ENCODE measurements at regions not wholly inside any gene's neighbourhood (a gene's known extent, or its start where the extent isn't known, plus 50 kb on each side); places are given as distances from the start of the nearest gene placed in this dataset.

DNA sequence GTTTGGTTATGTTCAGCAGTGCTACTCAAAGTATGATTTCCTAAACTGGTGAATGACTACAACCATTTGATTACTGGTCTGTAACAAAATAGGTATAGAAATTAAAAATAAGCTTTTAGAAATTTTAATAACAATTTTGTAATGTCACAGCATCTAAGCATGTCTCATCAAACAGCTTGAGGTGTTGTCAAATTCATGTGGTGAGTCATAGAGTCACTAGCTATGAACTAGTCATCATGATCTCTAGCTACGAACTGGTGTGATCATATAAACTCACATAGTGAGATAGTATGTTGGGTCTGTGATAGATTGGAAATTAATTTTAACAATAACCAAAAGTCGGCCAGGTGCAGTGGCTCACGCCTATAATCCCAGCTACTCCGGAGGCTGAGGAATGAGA lies 213.9 kb upstream of the RBMS3 start:
- H3K27ac Mint-ChIP-seq = no peak overlapping the region
- H3K36me3 Mint-ChIP-seq = peaks cover 0 to 3% (median 0%) of the 10 kb centered on the region in 3 donors
- no peak overlapping the region for H3K4me3 Mint-ChIP-seq
- H3K9me3 Mint-ChIP-seq = peaks cover 0 to 19% (median 6%) of the 10 kb centered on the region in 6 donors
- H3K4me1 Mint-ChIP-seq = no peaks in the 10 kb centered on the region
- peaks cover 0 to 1% (median 0%) of the 10 kb centered on the region in 3 donors for H3K27me3 Mint-ChIP-seq (ENCODE audit: low read depth in 3 of 3)
- DNase-seq = no peak

DNA sequence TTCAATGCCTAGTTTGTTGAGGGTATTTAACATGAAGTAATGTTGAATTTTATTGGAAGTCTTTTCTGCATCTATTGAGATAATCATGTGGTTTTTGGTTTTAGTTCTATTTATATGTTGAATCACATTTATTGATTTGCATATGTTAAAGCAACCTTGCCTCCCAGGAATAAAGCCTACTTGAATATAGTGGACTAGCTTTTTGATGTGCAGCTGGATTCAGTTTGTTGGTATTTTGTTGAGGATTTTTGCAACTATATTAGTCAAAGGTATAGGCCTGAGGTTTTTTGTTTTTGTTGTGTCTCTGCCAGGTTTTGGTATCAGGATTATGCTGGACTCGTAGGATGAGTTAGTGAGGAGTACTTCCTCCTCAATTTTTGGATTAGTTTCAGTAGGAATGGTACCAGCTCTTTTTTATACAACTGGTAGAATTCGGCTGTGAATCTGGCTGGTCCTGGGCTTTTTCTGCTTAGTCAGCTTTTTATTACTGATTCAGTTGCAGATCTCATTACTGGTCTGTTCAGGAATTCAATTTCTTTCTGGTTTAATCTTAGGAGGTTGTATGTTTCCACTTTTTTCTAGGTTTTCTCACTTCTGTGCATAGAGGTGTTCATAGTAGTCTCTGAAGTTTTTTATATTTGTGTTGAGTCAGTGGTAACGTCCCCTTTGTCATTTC lies 209.8 kb upstream of the RBMS3 start:
- H3K4me1 Mint-ChIP-seq = no peaks in the 10 kb centered on the region
- no peak overlapping the region for H3K27ac Mint-ChIP-seq
- peaks cover 0 to 15% (median 8%) of the 10 kb centered on the region in 6 donors for H3K9me3 Mint-ChIP-seq
- peaks cover 0 to 3% (median 0%) of the 10 kb centered on the region in 3 donors for H3K36me3 Mint-ChIP-seq
- DNase-seq = no peak
- H3K27me3 Mint-ChIP-seq (ENCODE audit: low read depth in 3 of 3) = peaks cover 0 to 2% (median 1%) of the 10 kb centered on the region in 3 donors
- no peak overlapping the region for H3K4me3 Mint-ChIP-seq

DNA sequence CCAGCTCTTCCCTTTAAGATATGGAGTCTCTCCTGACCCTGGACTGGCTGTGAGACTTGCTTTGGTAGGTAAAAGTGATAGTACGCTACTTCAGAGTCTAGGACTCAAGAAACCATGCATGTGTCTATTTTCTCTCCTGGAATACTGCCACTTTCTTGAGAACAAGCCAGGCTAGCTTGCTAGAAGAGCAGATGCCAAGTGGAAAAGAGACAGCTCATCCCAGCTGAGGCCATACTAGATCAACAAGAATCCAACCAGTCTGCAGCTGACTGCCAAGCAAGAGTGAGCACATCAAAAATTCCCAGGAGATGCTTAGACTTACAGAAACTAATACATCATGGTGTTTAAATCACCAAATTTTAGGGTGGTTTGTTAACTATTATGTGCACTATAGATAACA lies 208.3 kb upstream of the RBMS3 start:
- H3K9me3 Mint-ChIP-seq = peaks cover 0 to 15% (median 8%) of the 10 kb centered on the region in 6 donors
- no peak for DNase-seq
- H3K36me3 Mint-ChIP-seq = peaks cover 0 to 3% (median 0%) of the 10 kb centered on the region in 3 donors

GRCh38 chr3:29077356-29077755 lies 203.5 kb upstream of the RBMS3 start:
- H3K27ac Mint-ChIP-seq = no peak overlapping the region
- H3K4me1 Mint-ChIP-seq = no peaks in the 10 kb centered on the region
- H3K9me3 Mint-ChIP-seq = peaks cover 0 to 9% (median 3%) of the 10 kb centered on the region in 6 donors
- no peak for DNase-seq
- no peak overlapping the region for H3K4me3 Mint-ChIP-seq
- no peaks in the 10 kb centered on the region for H3K36me3 Mint-ChIP-seq
- peaks cover 0 to 4% (median 2%) of the 10 kb centered on the region in 3 donors for H3K27me3 Mint-ChIP-seq (ENCODE audit: low read depth in 3 of 3)

More for the DNA sequence above, 208.3 kb upstream of the RBMS3 start:
- no peak overlapping the region for H3K27ac Mint-ChIP-seq
- no peaks in the 10 kb centered on the region for H3K4me1 Mint-ChIP-seq
- H3K4me3 Mint-ChIP-seq = no peak overlapping the region
- peaks cover 0 to 2% (median 1%) of the 10 kb centered on the region in 3 donors for H3K27me3 Mint-ChIP-seq (ENCODE audit: low read depth in 3 of 3)

DNA sequence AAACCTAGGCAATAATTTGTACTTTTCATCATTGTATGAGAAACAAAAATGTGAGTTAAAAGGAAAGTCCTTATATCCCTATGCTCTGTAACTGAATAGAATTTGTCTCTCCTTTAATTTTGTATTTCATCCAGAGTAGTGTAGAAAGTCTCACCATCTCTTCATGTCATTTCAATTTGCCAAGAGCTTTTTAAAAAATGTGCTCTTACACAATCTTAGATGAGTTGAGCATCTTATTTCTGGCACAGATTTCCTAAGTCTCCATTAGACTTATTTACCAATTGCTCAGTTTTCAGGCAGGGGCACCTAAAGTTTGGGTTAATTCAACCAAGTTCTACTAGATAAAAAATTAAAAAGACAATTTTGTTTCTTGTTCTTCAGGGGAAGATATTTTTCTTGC lies 201.5 kb upstream of the RBMS3 start:
- H3K27me3 Mint-ChIP-seq (ENCODE audit: low read depth in 3 of 3) = peaks cover 0 to 4% (median 0%) of the 10 kb centered on the region in 3 donors
- no peak overlapping the region for H3K27ac Mint-ChIP-seq
- no peaks in the 10 kb centered on the region for H3K4me1 Mint-ChIP-seq
- no peak for DNase-seq
- no peaks in the 10 kb centered on the region for H3K36me3 Mint-ChIP-seq
- H3K4me3 Mint-ChIP-seq = no peak overlapping the region
- peaks cover 0 to 7% (median 3%) of the 10 kb centered on the region in 6 donors for H3K9me3 Mint-ChIP-seq

- Mint-ChIP-seq H3K4me1 (no peaks in the 10 kb centered on the region), H3K36me3 (no peaks in the 10 kb centered on the region), H3K27ac (no peak overlapping the region), H3K27me3 (ENCODE audit: low read depth in 3 of 3) (peaks cover 0 to 4% (median 0%) of the 10 kb centered on the region in 3 donors), H3K9me3 (peaks cover 0 to 9% (median 5%) of the 10 kb centered on the region in 6 donors), H3K4me3 (no peak overlapping the region)
- DNase-seq = no peak
Observed at GRCh38 chr3:29080967-29081366, 199.9 kb upstream of the RBMS3 start.

- H3K27ac Mint-ChIP-seq = no peak overlapping the region
- peaks cover 0 to 19% (median 7%) of the 10 kb centered on the region in 6 donors for H3K9me3 Mint-ChIP-seq
- H3K27me3 Mint-ChIP-seq (ENCODE audit: low read depth in 3 of 3) = peaks cover 0 to 3% (median 0%) of the 10 kb centered on the region in 3 donors
- H3K4me3 Mint-ChIP-seq = no peak overlapping the region
- DNase-seq = no peak
- H3K36me3 Mint-ChIP-seq = no peaks in the 10 kb centered on the region
- no peaks in the 10 kb centered on the region for H3K4me1 Mint-ChIP-seq
Observed at GRCh38 chr3:29083081-29083480, 197.8 kb upstream of the RBMS3 start.

DNA sequence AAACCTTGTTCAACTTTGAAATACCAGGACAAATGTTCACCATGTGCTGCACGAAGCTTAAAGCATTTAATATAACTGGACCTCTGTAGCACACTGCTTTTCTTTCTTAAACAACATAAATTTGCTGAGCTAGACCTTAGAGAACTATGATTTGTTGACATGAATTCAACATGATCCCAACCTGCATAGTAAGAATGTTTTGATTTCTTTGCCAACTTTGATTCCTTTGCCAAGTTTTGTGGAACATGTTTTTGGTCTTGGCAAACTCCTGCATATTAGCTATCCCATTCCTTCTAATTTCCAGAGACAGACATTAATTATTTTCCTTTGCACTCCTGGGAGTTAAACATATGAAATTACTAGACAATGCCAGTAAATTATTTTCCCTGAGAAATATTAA lies 197.2 kb upstream of the RBMS3 start:
- H3K27ac Mint-ChIP-seq = no peak overlapping the region
- H3K27me3 Mint-ChIP-seq (ENCODE audit: low read depth in 3 of 3) = peaks cover 0 to 3% (median 0%) of the 10 kb centered on the region in 3 donors
- no peak for DNase-seq
- H3K9me3 Mint-ChIP-seq = peaks cover 0 to 19% (median 7%) of the 10 kb centered on the region in 6 donors
- no peak overlapping the region for H3K4me3 Mint-ChIP-seq
- no peaks in the 10 kb centered on the region for H3K4me1 Mint-ChIP-seq
- H3K36me3 Mint-ChIP-seq = no peaks in the 10 kb centered on the region

DNA sequence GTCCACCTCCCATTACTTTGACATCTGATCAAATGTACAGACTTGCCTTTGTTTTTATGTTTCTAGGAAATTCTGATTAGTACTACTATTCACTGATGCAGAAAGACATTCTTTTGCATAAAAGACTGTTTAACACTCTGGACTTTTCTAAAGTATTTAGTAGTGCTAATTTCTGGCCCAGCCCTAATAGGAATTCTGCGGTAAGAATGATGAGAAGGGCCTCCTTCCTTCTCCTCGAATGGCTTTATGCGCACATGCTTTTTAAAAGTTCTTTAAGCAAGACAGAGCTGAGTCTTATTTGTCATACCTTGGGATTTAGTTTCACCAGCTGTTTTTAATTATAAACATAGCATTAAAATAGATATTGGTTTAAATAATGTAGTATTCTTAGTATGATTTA lies 192.3 kb upstream of the RBMS3 start:
- Mint-ChIP-seq H3K36me3 (no peaks in the 10 kb centered on the region), H3K9me3 (peaks cover 7 to 22% (median 17%) of the 10 kb centered on the region in 6 donors), H3K4me3 (no peak overlapping the region), H3K27ac (no peak overlapping the region), H3K27me3 (ENCODE audit: low read depth in 3 of 3) (peaks cover 0 to 2% (median 2%) of the 10 kb centered on the region in 3 donors), H3K4me1 (no peaks in the 10 kb centered on the region)
- DNase-seq = no peak

DNA sequence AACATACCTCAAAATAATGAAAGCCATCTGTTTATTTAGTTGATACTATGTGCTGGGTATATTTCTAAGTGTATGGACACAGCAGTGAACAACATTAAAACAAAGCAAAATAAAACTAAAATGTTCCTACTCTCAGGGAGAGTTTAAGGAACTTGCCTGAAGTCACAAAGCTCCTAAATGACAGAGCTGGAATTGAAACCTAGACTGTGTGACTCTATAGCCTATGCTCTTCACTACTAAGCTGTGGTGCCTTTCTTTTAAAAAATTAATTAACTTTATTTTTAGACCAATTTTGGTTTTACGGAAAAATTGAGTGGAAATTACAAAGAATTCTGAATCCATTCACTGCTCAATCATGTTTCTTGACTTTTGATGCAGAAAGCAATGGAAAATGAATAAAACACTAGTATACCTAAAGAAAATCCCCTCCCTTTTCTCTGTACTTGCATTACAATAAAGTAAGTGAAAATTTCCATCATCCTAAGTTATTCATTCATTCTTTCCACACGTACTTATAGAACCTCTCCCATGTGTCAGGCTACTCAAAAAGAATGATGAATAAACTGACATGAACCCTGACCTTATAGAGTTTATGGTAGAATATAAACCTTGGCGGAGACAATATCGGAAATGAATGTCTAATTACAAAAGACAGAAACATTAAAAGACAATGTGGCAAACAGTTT lies 189.8 kb upstream of the RBMS3 start:
- H3K4me3 Mint-ChIP-seq = no peak overlapping the region
- H3K4me1 Mint-ChIP-seq = no peaks in the 10 kb centered on the region
- DNase-seq = no peak
- H3K36me3 Mint-ChIP-seq = no peaks in the 10 kb centered on the region
- peaks cover 3 to 37% (median 22%) of the 10 kb centered on the region in 6 donors for H3K9me3 Mint-ChIP-seq
- peaks cover 0 to 2% (median 2%) of the 10 kb centered on the region in 3 donors for H3K27me3 Mint-ChIP-seq (ENCODE audit: low read depth in 3 of 3)
- H3K27ac Mint-ChIP-seq = no peak overlapping the region

DNA sequence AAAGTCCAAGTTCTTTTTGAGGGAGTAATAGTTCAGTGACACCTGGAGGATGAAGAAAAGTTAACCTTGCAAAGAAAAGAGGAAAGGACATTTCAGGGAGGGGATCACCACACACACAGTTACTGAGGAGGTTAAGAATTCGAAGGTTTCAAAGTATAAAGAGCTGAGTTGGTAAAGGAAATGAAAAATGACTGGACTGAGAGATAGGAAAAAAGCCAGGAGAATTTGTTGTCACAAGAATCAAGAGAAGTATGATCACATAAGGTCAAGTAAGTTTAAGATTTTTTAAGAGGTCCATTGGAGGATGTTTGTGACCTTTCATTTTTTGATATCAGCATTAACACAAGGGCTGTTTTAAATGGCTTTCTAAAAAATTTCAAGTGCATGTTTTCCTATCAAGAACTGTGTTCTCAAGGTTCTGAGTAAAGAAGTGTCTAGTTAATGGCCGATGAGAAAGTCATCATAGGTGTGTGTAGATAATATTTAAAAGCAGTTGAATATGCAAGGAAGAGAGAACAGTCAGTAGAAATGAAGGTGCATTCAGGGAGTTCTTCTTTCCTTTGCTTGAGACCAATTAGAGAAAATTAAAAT lies 189.2 kb upstream of the RBMS3 start:
- peaks cover 4 to 42% (median 21%) of the 10 kb centered on the region in 6 donors for H3K9me3 Mint-ChIP-seq
- no peak overlapping the region for H3K27ac Mint-ChIP-seq
- H3K4me3 Mint-ChIP-seq = no peak overlapping the region
- no peaks in the 10 kb centered on the region for H3K36me3 Mint-ChIP-seq
- H3K4me1 Mint-ChIP-seq = no peaks in the 10 kb centered on the region
- DNase-seq = no peak
- peaks cover 0 to 2% (median 2%) of the 10 kb centered on the region in 3 donors for H3K27me3 Mint-ChIP-seq (ENCODE audit: low read depth in 3 of 3)

DNA sequence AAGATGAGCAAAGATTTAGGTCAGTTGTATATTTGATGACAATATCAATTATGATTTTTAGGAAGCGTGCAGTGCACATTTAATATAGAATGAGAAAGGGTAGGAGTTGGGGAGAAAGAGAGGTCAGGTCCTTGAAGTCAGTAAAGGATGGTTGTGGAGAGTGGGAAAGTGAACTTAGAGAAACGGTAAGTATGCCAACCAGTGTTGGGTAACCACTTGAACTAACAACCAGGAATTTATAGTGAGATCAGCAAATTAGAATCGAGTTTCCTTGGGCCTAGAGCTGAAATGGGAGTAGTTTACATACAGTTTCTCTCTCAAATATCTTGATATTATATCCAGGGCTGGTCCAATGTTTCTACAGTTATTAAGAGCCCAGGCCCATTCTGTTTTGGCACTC lies 188.5 kb upstream of the RBMS3 start:
- Mint-ChIP-seq H3K9me3 (peaks cover 6 to 48% (median 21%) of the 10 kb centered on the region in 6 donors), H3K27me3 (ENCODE audit: low read depth in 3 of 3) (peaks cover 0 to 2% (median 2%) of the 10 kb centered on the region in 3 donors)

GRCh38 chr3:29099296-29099695 lies 181.6 kb upstream of the RBMS3 start:
- Mint-ChIP-seq H3K27me3 (ENCODE audit: low read depth in 3 of 3) (no peaks in the 10 kb centered on the region), H3K27ac (no peak overlapping the region), H3K4me3 (no peak overlapping the region), H3K36me3 (no peaks in the 10 kb centered on the region), H3K4me1 (no peaks in the 10 kb centered on the region), H3K9me3 (peaks cover 8 to 40% (median 18%) of the 10 kb centered on the region in 6 donors)
- no peak for DNase-seq

More for the DNA sequence above, 188.5 kb upstream of the RBMS3 start:
- H3K4me1 Mint-ChIP-seq = no peaks in the 10 kb centered on the region
- DNase-seq = no peak
- H3K4me3 Mint-ChIP-seq = no peak overlapping the region
- H3K27ac Mint-ChIP-seq = no peak overlapping the region
- no peaks in the 10 kb centered on the region for H3K36me3 Mint-ChIP-seq

GRCh38 chr3:29099775-29100174 lies 181.1 kb upstream of the RBMS3 start:
- Mint-ChIP-seq H3K27ac (no peak overlapping the region), H3K36me3 (no peaks in the 10 kb centered on the region), H3K27me3 (ENCODE audit: low read depth in 3 of 3) (no peaks in the 10 kb centered on the region), H3K4me3 (no peak overlapping the region), H3K4me1 (no peaks in the 10 kb centered on the region), H3K9me3 (peaks cover 8 to 37% (median 15%) of the 10 kb centered on the region in 6 donors)
- DNase-seq = no peak
